Activated naive CD4-positive, alpha-beta T cell treated with Interleukin-2 at 50 U/mL for 16 hours (primary cell): ENCODE measurements at regions not wholly inside any gene's neighbourhood (a gene's known extent, or its start where the extent isn't known, plus 50 kb on each side); places are given as distances from the start of the nearest gene placed in this dataset.
"Not testable (repeated sequence)": the region's sequence is repeated elsewhere in the genome, so short reads cannot be mapped to it uniquely, and the experiment has no call there.

Experiments used
- DNase-seq: peaks from one replicate; pipeline ENCODE4 v3.0.0-alpha.2; 2020

GRCh38 chrX:131595120-131595519 lies 51.2 kb downstream of the OR13H1 start:
- DNase-seq = no peak

DNA sequence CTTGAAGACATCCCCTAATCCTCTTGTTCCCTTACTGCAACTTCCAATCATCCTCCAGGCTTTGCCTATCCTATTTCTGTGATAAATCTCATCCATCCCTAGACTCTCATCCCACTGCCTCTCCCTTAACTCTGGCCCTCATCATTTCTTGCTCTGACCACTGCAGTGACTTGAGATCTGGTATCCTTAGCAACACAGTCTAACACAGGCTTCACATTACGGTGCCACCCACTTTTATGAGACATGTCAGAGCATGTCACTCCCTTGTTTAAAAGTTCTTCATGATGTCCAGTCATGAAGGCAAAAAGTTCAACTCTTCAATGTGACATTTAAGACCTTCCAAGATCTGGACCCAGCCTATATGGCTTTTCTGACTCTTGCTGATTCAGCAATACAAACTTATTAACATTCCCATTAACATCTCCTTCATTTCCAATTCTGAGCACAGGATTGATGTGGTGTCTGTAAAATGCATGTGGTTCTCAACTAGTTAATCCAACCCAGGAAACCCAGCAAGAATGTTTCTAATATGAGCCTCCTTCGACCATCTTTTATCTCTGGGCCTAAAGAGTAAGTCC lies 64.0 kb downstream of the OR13H1 start:
- DNase-seq = no peak

DNA sequence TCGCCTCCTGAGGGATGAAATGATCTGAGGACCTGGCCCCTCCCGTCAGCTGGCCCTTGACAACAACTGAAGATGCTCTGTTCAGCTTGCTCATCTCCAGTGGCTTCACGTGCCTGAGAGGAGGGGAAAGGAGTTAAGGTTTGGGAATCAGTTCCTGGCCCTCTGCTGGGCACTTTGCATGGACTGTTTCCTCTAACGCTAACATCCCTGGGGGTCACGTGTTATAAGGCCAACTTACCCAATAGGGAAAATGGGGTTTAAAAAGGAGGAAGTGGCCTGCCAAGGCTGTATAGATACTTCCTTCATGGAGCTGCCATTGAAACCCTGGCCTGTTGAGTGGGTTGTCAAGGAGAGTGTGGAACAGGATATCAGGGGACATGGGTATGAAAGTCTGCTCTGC lies 65.6 kb downstream of the OR13H1 start:
- no peak for DNase-seq

- no peak for DNase-seq
These were observed 69.4 kb downstream of the OR13H1 start for GRCh38 chrX:131613260-131613659.

- DNase-seq = no peak
These were observed 70.4 kb downstream of the OR13H1 start for GRCh38 chrX:131614241-131614640.

DNA sequence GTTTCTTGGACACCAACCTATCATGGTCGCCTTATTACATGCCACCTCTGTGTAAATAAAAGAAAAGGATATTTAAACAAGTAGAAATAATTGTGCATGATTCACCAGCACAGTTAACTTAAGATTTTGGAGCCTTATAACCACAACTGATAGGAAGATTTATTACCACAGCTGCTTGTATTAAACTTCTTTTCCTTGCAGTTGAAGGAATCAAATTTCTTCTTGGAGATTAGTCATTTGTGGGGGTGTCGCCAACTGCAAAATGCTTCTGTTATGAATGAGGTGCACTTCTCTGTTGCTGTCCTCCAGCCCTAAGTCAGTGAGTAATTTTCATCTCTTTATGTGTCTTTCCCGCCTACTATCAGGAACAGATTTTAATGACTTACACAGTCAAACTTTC lies 73.3 kb downstream of the OR13H1 start:
- DNase-seq = no peak

DNA sequence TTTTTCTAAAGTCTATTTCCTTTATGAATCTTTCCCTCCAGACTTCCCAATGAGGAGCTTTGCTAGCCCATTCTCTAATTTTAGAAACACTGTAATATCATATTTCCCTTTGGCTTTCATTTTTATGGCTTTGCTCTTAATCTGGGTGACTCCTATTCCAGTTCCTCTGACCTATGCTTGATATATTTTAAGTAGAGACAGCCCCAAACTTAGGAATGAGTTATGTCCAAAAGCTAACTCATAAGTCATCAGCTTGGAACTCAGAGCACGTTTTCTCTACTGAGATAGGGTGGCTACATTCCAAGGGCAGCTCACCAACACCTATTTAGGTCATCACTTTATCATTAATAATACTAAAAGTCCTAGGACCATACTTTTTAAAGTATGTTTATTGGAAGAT lies 77.8 kb downstream of the OR13H1 start:
- no peak for DNase-seq

- no peak for DNase-seq
These were observed 82.9 kb downstream of the OR13H1 start for GRCh38 chrX:131626681-131627296.

- no peak for DNase-seq
These were observed 86.7 kb downstream of the OR13H1 start for GRCh38 chrX:131630534-131630933.

- peak; percentile 11 for DNase-seq
These were observed 89.5 kb downstream of the OR13H1 start for GRCh38 chrX:131633285-131633917.

- no peak for DNase-seq
These were observed 91.0 kb downstream of the OR13H1 start for GRCh38 chrX:131634900-131635299.

DNA sequence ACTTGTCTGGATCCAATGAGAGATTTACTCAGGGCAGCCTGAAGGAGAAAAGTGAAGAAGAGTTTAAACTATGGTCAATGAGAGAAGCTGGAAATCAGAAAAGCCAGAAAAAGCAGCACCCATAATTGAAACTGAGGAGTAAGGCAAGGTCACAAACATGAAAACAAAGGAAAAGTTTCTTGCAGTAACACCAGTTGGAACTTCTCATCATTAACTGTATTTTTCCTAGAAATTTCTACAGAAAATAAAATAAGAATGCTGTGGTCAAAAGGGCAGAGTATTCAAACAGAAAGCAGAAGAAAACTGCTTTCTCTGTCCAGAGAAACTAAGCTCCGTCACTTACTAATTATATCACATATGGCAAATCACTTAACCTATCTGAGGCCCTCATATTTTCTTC lies 102.2 kb downstream of the OR13H1 start:
- no peak for DNase-seq

DNA sequence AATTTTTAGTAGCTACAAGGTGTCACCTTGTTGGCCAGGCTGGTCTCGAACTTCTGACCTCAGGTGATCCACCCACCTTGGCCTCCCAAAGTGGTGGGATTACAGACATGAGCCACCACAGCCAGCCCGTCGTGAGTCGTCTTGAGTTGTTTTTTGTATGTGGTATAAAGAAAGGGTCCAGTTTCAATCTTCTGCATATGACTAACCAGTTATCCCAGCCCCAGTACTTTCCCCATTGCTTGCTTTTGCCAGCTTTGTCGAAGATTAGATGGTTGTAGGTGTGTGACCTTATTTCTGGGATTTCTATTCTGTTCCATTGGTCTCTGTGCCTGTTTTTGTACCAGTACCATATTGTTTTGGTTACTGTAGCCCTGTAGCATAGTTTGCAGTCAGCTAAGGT lies 105.9 kb downstream of the OR13H1 start:
- no peak for DNase-seq

- DNase-seq = no peak
These were observed 107.0 kb downstream of the OR13H1 start for GRCh38 chrX:131650637-131651410.

GRCh38 chrX:131663726-131664125 lies 119.9 kb downstream of the OR13H1 start:
- not testable (repeated sequence) for DNase-seq

DNA sequence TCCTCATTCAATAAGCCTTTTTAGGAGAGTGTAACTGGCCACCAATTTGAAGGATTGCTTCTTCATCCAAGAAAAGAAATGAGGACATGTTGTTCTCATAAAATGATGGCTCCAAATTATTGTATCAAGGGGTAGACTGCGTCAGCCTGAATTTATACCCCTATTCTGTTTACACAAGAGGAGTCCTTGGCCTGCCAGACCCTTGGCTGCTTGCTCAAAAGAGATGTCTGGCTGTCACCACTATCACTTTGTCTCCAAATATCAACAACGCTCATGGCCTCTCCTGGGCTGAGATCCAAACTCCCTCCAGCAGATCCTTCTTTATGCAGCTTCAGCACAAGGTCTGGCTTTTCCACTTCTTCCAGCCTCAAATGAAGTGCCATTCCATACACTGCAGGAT lies 127.9 kb downstream of the OR13H1 start:
- DNase-seq = no peak

GRCh38 chrX:131675596-131676194 lies 131.8 kb downstream of the OR13H1 start:
- no peak for DNase-seq

- peak; percentile 22 for DNase-seq
These were observed 134.1 kb downstream of the OR13H1 start for GRCh38 chrX:131677655-131678628.

- DNase-seq = not testable (repeated sequence)
These were observed 138.9 kb downstream of the OR13H1 start for GRCh38 chrX:131682735-131683134.

- no peak for DNase-seq
These were observed 149.5 kb downstream of the OR13H1 start for GRCh38 chrX:131693359-131693758.

DNA sequence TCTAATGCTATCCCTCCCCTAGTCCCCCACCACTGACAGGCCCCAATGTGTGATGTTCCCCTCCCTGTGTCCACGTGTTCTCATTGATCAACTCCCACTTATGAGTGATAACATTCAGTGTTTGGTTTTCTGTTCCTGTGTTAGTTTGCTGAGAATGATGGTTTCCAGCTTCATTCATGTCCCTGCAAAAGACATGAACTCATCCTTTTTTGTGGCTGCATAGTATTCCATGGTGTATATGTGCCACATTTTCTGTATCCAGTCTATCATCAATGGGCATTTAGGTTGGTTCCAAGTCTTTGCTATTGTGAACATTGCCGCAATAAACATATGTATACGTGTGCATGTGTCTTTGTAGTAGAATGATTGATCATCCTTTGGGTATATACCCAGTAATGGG lies 153.1 kb downstream of the OR13H1 start:
- DNase-seq = not testable (repeated sequence)

GRCh38 chrX:131703646-131704045 lies 159.8 kb downstream of the OR13H1 start:
- DNase-seq = no peak
